HG03575 (cell line): ENCODE measurements at regions not wholly inside any gene's neighbourhood (a gene's known extent, or its start where the extent isn't known, plus 50 kb on each side); places are given as distances from the start of the nearest gene placed in this dataset.
"Not testable (repeated sequence)": the region's sequence is repeated elsewhere in the genome, so short reads cannot be mapped to it uniquely, and the experiment has no call there.

Experiments used
- ATAC-seq: cut with Tn5 transposase; IDR thresholded peaks from one replicate; pipeline ENCODE4 v1.9.1; 2021; ENCODE audit not compliant: unreplicated experiment, insufficient number of reproducible peaks, low FRiP score; ENCODE audit errors: extremely low read depth

- ATAC-seq, result no peak
Measured at GRCh38 chr5:57955511-57955910, 472.9 kb upstream of the ACTBL2 start.

DNA sequence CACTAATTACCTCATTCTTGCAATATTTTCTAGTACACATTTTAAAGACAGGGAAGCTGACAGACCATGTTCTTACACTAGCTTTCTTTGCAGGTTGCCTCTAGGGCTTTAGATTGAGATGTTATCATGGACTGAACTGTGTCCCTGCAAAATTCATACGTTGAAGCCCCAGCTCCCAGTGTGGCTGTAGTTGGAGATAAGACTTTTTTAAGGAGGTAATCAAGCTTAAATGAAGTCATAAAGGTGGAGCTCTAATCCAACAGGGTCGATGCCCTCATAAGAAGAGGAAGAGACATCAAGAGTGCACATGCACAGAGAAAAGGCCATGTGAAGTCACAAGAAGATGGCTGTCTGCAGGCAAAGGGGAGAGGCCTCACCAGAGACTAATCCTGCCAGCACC lies 471.2 kb upstream of the ACTBL2 start:
- no peak for ATAC-seq

DNA sequence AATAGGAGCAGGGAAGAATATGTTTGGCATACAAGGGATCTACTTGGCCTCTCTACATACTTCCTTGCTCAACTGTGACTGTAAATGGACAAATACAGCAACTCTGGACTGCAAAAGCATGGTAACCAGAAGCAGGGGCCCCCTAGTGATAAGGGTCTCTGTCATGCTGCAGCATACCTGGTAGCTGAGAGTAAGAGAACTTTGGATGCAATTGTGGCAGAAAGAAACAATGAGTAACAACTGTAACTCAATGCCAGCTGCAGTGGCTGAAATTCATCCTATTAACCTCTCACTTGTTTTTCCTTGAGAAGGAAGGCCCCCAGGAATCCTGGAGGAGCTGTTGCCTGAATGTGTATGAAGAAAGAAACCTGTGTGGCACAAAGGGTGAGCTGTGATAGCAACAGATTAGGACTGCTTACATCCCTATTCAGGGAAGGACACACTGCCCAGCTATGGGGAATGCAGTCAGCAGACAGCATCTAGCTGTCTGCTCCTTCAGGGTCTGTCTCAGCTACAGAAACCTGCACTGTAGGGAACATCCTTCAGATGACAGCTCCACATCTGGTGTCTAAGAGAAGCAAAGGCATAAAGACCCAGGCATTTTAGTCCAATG lies 468.1 kb upstream of the ACTBL2 start:
- no peak for ATAC-seq

- ATAC-seq, result no peak
Measured at GRCh38 chr5:57948091-57948490, 465.5 kb upstream of the ACTBL2 start.

- ATAC-seq, result no peak
Measured at GRCh38 chr5:57947181-57947580, 464.6 kb upstream of the ACTBL2 start.

GRCh38 chr5:57940879-57941278 lies 458.3 kb upstream of the ACTBL2 start:
- ATAC-seq, result no peak

GRCh38 chr5:57940236-57940635 lies 457.6 kb upstream of the ACTBL2 start:
- no peak for ATAC-seq

DNA sequence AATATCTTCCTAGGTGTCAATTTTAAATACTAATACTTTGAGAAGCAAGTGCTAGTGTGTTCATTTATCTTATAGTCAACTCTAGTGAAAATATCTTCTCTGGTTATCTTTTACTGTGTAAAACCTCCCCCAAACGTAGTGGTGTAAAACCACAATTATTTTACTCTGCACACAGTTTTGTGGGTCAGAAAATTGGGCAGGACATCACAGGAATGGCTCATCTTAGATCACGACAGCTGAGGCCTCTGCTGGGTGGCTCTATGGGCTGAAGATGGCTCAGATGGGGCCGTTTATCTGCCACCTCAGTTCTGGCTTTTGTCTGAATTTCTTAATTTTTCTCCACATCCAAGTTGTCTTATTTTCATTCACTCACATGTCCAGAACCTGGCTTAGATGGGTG lies 457.2 kb upstream of the ACTBL2 start:
- ATAC-seq, result no peak

DNA sequence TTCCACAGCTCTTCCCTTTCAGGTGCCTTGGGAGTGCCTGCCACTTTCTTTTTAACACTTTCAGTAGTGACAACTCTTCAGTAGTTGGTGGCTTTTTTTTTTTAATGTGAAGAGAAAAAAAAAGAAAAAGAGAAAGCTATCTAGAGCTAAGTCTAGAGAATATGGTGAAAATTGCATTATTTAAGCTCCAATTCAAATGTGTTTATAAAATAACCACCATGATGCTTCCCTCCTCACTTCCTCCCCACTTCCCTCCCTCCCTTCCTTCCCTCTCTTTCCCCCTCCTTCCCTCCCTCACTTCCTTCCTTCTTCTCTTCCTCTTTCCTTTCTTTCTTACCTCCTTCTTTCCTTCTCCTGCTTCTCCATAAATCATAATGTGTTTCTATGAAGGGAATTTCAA lies 456.7 kb upstream of the ACTBL2 start:
- no peak for ATAC-seq

GRCh38 chr5:57938174-57938557 lies 455.6 kb upstream of the ACTBL2 start:
- no peak for ATAC-seq

DNA sequence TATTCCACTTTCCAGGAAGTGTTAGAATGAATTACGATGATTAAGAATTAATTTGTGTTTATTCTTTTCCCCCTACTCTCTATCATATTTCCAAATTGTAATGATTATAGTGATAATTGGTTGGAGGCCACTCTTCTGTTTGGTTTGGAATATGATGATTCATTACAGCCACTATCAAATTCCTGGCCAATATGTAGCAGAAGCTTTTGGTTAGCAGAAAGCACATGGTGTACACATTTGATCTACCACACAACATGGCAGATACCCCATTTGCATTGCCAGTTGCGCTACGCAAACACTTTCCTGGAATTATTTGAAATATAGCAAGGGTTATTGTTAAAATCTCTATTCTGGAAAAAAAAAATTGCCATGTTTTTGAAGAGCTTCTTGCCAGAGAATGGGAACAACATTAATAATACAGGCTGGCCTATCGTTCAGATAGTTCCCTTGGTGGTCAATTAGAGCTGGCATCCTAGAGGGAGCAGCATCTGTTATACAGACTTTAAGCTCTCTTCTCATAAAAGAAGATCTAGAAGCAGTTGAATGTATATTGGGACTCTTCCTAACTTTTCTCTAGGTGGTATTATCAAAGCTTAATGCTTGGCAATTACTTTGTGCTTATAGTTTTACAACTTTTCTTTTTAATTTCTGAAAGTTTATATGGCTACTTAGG lies 455.0 kb upstream of the ACTBL2 start:
- ATAC-seq, result no peak

- ATAC-seq, result no peak
Measured at GRCh38 chr5:57937025-57937424, 454.4 kb upstream of the ACTBL2 start.

DNA sequence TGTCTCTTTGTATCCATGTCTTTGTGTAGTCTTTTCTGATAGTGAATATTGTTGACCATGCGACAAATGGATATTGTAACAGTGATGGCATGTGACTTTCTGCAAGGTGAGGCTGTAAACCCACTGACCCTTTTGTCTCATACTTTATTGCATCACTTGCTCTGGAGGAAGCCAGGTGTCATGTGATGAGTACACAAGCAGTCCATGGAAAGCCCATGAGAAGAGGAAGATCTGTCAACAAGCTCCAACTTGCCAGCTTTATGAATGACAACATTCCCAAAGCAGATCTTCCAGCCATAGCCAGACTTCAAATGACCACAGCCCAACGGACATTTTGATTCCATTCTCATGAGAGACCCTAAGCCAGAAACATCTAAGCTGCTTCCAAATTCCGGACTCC lies 450.1 kb upstream of the ACTBL2 start:
- no peak for ATAC-seq

DNA sequence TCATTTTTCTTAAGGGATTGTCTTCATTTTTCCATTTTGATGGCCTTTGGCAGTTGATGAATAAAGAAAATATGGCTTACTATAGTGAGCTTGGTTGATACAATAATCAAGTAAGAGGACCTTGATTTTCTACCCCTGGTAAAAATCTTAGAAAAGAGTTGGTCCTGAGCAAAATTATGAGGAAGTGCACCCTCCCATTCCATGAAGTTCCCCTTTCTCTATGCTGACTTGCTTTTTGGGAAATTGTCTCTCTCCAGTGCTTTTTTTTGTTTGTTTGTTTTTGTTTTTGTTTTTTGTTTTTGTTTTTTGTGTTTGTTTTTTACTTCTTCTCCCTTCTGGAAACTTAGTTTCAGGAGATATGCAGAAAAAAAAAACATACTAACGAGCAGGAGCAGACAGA lies 449.2 kb upstream of the ACTBL2 start:
- no peak for ATAC-seq

GRCh38 chr5:57931352-57931751 lies 448.7 kb upstream of the ACTBL2 start:
- no peak for ATAC-seq

GRCh38 chr5:57929271-57929670 lies 446.7 kb upstream of the ACTBL2 start:
- ATAC-seq, result no peak

GRCh38 chr5:57923094-57923493 lies 440.5 kb upstream of the ACTBL2 start:
- ATAC-seq, result not testable (repeated sequence)

DNA sequence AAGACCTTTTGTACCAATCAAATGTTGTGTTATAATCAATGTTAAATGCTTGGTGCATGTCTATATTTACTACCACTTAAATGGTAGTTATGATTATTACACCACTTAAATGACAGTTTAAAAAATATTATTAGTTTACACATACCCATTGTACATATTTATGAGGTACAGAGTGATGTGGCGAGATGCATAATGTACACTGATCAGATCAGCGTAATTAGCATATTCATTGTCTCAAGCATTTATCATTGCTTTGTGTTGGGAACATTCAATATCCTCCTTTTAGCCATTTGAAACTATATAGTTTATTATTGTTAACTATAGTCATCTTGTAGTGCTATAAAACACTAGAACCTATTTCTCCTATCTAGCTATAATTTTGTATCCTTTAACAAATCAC lies 434.4 kb upstream of the ACTBL2 start:
- no peak for ATAC-seq

DNA sequence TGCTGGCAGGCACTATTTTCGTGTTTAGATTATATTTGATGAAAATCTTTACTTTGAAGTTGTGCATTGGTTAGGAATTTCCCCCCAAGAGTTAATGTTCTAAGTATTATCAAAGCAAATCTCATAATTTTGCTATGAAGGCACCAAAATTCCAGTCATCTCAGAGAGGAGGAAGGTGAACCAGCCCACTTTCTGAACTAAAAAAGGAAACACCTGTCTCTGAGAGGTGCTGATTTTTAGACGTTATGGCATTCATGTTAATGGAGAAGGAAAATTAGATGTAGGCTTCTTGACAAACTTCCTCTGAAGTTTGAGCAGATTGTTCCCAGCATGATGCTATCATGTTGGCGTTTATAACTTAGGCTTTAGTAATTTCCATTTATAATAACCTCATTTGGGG lies 432.9 kb upstream of the ACTBL2 start:
- ATAC-seq, result no peak

GRCh38 chr5:57911438-57911837 lies 428.8 kb upstream of the ACTBL2 start:
- no peak for ATAC-seq

- ATAC-seq, result no peak
Measured at GRCh38 chr5:57906671-57907070, 424.1 kb upstream of the ACTBL2 start.
